Lung (tissue), 11 donors: ENCODE measurements at regions not wholly inside any gene's neighbourhood (a gene's known extent, or its start where the extent isn't known, plus 50 kb on each side); places are given as distances from the start of the nearest gene placed in this dataset.

Experiments used
- ATAC-seq: fragments of 200-7000 bp; cut with Tn5 transposase; one replicate; pipeline ENCODE4 v1.9.1; 2020; ENCODE audit warnings: moderate number of reproducible peaks; ENCODE audit not compliant: insufficient read depth, low FRiP score
- DNase-seq, 3 donors: peaks; one replicate each; pipeline ENCODE4 v3.0.0-alpha.2; 2013 to 2017
- H3K27ac ChIP-seq, 2 donors: one replicate each; pipeline ENCODE4 v1.5.1; 2013; ENCODE audit warnings: mild to moderate bottlenecking in 2 of 2, moderate library complexity in 2 of 2, control low read depth in 1 of 2, inconsistent platforms in 1 of 2, low read depth in 1 of 2, low read length in 1 of 2
- H3K27me3 ChIP-seq, 3 donors: one replicate each; pipeline ENCODE4 v1.5.1; 2013; ENCODE audit warnings: low read length in 2 of 3; ENCODE audit not compliant: control insufficient read depth in 3 of 3, insufficient read depth in 3 of 3
- H3K36me3 ChIP-seq, 4 donors: one replicate each; pipeline ENCODE4 v1.5.1; 2013; ENCODE audit warnings: low read length in 4 of 4, mild to moderate bottlenecking in 1 of 4, moderate library complexity in 1 of 4; ENCODE audit not compliant: control insufficient read depth in 4 of 4, insufficient read depth in 4 of 4
- H3K4me1 ChIP-seq, 5 donors: one replicate each; pipeline ENCODE4 v1.5.1; 2013; ENCODE audit warnings: low read length in 5 of 5, mild to moderate bottlenecking in 2 of 5, moderate library complexity in 1 of 5; ENCODE audit not compliant: control insufficient read depth in 5 of 5, insufficient read depth in 5 of 5
- H3K4me3 ChIP-seq: one replicate; pipeline ENCODE4 v1.5.1; 2013; ENCODE audit warnings: mild to moderate bottlenecking, control low read depth, moderate library complexity
- H3K9ac ChIP-seq, 2 donors: one replicate each; pipeline ENCODE4 v1.5.1; 2013; ENCODE audit warnings: low read length in 2 of 2, control low read depth in 1 of 2; ENCODE audit not compliant: insufficient read depth in 1 of 2
- H3K9me3 ChIP-seq, 4 donors: one replicate each; pipeline ENCODE4 v1.5.1; 2013; ENCODE audit warnings: low read length in 3 of 4, mild to moderate bottlenecking in 1 of 4, moderate library complexity in 1 of 4; ENCODE audit not compliant: control insufficient read depth in 4 of 4, insufficient read depth in 3 of 4
- WGBS, 2 donors: extraction: QIAGEN DNeasy Blood & Tissue Kit; methylation state at CpG; one replicate each; pipeline ENCODE4 v1.1.7; 2013; 5-methylcytosine and 5-hydroxymethylcytosine counted together
- TF ChIP-seq, protein P1 (sequence below): IDR thresholded peaks from 2 replicates; pipeline ENCODE4 v1.5.1; 2012; ENCODE audit warnings: mild to moderate bottlenecking; ENCODE audit errors: control extremely low read depth, extremely low read depth
- donor health status: control.
- donor health status: control.
- donor health status: Bipolar disorder and iron deficiency.
- donor health status: healthy.
- donor health status: DM: yes; HTN: yes; CAD: no.

DNA sequence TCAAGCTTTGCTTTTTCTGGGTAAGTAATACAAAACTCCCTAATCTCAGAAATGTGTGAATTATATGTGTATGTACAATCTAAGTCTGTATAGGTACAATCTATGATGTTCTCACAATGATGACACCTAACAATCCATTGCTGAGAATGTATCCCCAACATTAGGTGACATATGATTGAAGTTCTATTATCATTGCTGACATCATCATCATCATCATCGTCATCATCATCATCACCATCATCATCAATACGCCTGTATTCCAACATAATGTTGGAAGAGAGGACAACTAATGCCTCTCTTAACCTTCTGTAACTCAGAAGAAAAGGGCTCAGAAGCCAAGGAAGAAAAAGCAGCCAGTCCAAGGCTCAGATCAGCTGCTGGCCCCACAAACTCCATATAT lies 84.2 kb upstream of the FBXO11 start:
- Histone ChIP-seq H3K9me3 (no peaks in the 10 kb centered on the region), H3K9ac (no peak overlapping the region), H3K36me3 (no peaks in the 10 kb centered on the region), H3K27me3 (no peaks in the 10 kb centered on the region), H3K27ac (no peak overlapping the region), H3K4me3 (no peak overlapping the region), H3K4me1 (no peaks in the 10 kb centered on the region)
- 98% methylated on average over 2 of the region's 2 CpGs for WGBS, 2 donors
- DNase-seq (no peak), ATAC-seq (no peak)
- TF ChIP-seq, protein P1, sequence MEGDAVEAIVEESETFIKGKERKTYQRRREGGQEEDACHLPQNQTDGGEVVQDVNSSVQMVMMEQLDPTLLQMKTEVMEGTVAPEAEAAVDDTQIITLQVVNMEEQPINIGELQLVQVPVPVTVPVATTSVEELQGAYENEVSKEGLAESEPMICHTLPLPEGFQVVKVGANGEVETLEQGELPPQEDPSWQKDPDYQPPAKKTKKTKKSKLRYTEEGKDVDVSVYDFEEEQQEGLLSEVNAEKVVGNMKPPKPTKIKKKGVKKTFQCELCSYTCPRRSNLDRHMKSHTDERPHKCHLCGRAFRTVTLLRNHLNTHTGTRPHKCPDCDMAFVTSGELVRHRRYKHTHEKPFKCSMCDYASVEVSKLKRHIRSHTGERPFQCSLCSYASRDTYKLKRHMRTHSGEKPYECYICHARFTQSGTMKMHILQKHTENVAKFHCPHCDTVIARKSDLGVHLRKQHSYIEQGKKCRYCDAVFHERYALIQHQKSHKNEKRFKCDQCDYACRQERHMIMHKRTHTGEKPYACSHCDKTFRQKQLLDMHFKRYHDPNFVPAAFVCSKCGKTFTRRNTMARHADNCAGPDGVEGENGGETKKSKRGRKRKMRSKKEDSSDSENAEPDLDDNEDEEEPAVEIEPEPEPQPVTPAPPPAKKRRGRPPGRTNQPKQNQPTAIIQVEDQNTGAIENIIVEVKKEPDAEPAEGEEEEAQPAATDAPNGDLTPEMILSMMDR: no peak

DNA sequence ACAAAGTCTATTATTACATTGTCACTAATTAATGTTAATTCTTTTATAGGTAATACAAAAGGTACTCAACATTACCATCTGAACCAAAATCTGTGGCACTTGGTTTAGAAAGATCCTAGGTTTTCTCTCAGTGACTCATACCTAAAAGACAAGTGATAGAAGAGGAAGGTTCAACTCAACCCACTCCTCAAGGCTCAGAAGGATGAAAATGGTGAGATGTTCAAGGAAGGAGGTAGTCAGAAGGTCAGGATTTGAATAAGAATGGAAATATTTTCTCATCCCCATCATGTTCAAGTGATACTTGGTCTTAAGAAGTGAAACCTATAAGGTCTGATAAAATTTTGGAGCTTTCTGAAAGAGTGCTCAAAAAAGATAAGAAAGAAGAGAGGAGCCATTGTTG lies 86.4 kb upstream of the FBXO11 start:
- no peak for ATAC-seq
- no peak for DNase-seq
- TF ChIP-seq, protein P1: no peak
- H3K4me3 ChIP-seq: no peak overlapping the region
- H3K4me1 ChIP-seq: no peaks in the 10 kb centered on the region
- H3K9me3 ChIP-seq: no peaks in the 10 kb centered on the region
- H3K9ac ChIP-seq: no peak overlapping the region
- no peaks in the 10 kb centered on the region for H3K36me3 ChIP-seq
- no peaks in the 10 kb centered on the region for H3K27me3 ChIP-seq
- H3K27ac ChIP-seq: no peak overlapping the region

DNA sequence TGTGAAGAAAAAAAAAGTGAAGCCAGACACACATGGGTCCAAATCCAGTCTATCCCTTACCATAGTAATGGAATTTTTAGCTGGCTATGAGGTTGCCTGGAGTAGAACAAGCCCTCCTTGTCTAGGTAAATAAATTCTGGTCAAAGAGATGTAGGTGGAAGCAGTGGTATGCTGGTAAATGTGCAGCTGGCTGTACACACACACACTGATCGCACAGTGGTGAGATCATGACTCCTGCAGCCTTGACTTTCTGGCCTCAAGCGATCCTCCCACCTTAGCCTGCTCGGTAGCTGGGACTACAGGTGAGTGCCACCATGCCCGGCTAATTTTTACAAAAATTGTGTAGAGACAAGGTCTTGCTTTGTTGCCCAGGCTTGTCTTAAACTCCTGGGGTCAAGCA lies 90.5 kb upstream of the FBXO11 start:
- Histone ChIP-seq H3K36me3 (no peaks in the 10 kb centered on the region), H3K27me3 (no peaks in the 10 kb centered on the region), H3K4me1 (no peaks in the 10 kb centered on the region), H3K27ac (no peak overlapping the region), H3K9me3 (no peaks in the 10 kb centered on the region), H3K9ac (no peak overlapping the region), H3K4me3 (no peak overlapping the region)
- ATAC-seq (no peak), DNase-seq (no peak)
- TF ChIP-seq, protein P1: no peak
- 93 to 95% methylated on average over 4 of the region's 4 CpGs for WGBS, 2 donors

DNA sequence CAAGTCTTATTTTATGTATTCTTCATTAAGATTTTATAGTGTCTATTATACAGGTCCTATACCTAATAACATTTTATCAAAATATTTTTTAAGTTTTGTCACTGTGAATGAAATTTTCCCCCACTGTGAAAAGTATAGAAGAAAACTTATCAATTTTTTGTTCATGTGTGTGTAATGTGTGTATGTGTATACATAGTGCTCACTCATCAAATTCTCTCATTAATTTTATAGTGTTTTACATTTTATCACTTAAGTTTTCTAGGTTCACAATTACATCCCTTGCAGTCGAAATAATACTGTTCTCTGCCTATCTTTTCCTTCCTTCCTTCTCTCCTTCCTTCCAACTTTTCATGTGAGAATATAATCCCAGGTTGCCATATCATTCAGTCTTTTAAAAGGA lies 93.2 kb upstream of the FBXO11 start:
- TF ChIP-seq, protein P1: no peak
- Histone ChIP-seq H3K4me3 (no peak overlapping the region), H3K27me3 (no peaks in the 10 kb centered on the region), H3K27ac (no peak overlapping the region), H3K9me3 (no peaks in the 10 kb centered on the region), H3K4me1 (no peaks in the 10 kb centered on the region), H3K36me3 (no peaks in the 10 kb centered on the region), H3K9ac (no peak overlapping the region)
- 92 to 93% methylated on average over 1 of the region's 1 CpG for WGBS, 2 donors
- ATAC-seq: no peak
- DNase-seq: no peak
